ENCODE measurements at regions not wholly inside any gene's neighbourhood (a gene's known extent, or its start where the extent isn't known, plus 50 kb on each side); places are given as distances from the start of the nearest gene placed in this dataset.
"Not testable (repeated sequence)": the region's sequence is repeated elsewhere in the genome, so short reads cannot be mapped to it uniquely, and the experiment has no call there.

DNA sequence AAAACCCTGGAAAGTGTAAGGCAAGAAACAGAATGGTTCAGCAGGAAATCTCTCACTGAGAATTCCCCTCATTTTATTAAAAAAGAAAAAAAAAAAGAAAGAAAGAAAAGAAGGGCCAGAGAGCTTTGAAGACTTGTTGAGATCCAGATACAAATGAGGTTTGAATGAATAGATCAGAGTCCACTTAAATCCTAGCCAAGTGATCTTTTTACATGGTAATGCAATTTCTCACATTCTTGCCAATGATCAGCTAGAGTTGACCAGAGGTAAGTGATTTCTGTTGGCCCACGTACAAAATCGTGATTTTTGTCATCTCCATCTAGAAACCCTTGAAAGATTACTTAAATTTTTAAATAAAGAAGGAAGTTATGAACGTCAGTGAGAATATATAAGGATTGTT is 261.5 kb upstream of the PCSK5 start:
- DNase-seq: no peak

DNA sequence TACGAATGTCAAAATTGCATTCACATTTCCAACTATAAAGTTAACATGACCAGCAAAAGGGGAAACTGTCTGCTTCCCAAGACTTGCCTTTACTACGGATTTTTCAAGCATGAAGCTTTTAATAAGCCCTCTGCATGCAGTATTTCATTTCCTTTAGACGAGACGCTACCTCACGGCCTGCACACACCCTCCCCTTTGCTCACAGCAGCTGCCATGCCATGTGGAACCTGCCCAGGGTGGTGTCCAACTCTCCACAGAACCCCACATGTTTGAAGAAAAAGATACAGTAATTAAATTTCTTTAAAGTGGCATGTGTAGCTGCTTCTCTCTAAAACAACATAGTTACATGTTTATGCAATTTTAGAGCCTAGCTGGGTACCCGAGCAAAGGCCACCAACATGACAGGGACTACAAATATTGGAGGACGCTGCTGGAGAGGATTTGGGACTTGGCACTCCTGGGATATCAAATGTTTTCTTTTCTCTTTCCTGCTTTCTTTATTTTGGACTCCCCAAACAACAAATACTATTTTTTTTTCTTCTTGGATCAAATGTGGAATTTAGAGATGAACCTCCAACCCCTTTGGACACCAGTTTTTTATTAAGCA is 256.9 kb upstream of the PCSK5 start:
- DNase-seq: no peak

- no peak for DNase-seq
These were observed 253.9 kb upstream of the PCSK5 start for GRCh38 chr9:75636427-75637045.

DNA sequence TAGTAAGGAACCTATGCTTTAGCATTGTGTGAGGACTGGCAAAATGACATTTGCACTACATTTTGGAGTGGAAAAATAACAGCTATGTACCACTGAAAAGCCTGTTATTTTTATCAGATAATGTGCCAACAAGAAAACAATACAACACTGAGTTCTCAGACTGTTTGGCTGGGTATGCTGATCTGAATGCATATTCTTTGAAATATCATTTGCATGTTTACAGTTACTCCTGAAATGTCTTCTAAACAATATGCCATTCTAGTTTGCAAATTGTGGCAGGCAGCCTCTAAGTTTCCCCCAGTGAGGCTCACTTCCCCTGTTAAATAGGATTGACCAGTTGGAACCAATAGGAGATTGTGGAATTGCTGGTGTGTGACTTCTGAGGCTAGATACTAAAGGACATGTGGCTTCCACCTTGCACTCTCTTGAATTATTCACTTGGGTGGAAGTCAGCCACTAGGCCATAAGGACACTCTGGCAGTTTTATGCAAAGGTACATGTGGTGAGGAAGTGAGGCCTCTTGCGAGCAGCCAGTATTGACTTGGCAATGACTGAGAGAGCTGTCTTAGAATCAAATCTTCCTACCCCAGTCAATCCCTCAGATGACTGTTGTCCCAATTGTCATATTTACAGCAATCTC is 250.4 kb upstream of the PCSK5 start:
- DNase-seq: no peak

DNA sequence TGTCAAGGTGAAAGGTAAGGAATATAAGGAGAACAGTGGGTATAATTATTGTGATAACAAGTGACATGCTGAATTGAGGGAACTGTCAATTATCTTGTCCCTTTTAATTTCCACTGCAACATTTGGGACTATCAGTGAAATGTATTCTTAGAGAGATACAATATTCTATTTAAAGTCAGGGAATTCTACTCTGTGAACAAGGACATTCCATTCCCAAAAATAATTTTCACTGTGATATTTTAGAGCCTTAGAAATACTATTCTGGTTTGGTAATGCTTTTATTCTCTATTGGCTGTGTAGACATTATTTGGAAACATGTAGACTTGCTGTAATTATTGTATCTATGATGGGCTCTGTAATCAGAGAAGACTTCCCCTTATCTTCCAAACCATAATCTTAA is 248.0 kb upstream of the PCSK5 start:
- no peak for DNase-seq

DNA sequence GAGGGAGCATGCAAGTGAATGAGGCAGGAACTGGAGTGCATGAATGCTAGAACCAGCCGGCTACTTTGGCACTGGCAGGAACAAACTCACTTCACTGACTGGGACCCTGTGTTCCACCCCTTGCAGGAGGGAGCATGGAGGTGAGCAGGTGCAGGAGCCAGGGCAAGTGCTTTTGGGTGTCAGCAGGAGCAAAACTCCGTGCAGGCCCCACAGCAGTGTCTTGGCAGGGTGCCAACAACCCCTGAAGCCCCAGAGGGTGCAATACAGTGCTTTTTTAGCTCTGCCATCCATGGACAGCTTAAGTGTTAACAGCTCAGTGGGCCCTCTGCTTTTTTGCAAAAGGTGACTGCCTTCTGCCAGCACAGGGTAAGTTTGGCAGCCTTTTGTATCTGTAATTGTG is 245.8 kb upstream of the PCSK5 start:
- DNase-seq: no peak

DNA sequence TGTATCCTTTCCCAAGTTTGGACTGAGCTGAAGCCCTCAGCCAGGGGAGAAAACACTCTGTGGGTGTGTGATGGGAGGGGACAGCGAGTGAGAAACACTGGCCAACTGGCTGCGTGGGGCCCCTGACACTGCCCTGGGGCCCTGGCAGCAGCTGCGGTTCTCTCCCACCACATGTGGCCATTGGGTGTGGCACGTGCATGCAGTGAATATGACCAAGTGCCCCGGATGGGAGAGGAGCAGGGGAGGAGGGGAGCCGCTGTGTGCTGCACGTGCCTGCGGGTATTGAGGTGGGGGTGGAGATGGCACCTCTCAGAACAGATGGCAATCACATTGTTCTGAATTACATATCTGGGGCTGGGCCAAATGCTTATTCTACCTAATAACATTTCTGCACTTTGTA is 242.4 kb upstream of the PCSK5 start:
- no peak for DNase-seq

GRCh38 chr9:75649060-75649459 is 241.4 kb upstream of the PCSK5 start:
- no peak for DNase-seq

DNA sequence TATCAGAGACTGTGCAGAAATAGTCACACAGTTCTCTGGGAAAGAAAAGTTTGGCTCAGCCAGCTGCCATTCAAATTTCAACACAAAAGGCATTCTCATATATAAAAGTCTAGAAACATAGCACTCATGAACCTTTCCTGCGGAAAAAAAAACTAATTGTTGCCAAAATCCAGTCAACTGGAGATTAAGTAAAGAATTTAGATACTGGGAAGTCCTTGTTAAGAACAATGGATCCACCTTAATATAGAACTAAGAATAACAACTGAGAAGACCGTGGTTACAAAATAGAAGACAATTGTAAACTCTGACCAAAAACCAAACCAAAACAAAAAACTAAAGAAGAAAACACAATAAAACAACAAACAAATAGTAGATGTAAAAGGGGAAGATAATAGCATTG is 238.8 kb upstream of the PCSK5 start:
- no peak for DNase-seq

- DNase-seq: no peak
These were observed 237.1 kb upstream of the PCSK5 start for GRCh38 chr9:75653335-75653734.

- no peak for DNase-seq
These were observed 236.7 kb upstream of the PCSK5 start for GRCh38 chr9:75653750-75654149.

DNA sequence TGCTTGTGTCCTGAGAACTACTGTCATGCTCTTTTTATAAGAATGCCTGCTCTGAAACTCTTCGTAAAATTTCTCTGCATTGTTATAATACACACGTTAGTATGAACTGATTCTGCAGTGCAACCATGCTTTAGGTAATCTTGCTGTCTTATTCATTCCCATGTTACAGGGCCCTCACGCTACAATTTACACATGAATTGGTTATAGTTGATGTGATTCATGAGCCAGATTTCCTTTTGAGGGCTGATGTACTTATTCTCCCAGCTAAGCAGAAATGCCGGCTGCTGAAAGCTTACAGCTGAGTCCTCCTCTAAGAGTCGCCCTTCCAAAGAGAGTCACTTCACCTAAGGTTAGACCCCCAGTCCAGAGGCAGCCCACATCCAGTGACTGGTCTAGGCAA is 233.5 kb upstream of the PCSK5 start:
- DNase-seq: no peak

- DNase-seq: no peak
These were observed 232.1 kb upstream of the PCSK5 start for GRCh38 chr9:75658301-75658905.

DNA sequence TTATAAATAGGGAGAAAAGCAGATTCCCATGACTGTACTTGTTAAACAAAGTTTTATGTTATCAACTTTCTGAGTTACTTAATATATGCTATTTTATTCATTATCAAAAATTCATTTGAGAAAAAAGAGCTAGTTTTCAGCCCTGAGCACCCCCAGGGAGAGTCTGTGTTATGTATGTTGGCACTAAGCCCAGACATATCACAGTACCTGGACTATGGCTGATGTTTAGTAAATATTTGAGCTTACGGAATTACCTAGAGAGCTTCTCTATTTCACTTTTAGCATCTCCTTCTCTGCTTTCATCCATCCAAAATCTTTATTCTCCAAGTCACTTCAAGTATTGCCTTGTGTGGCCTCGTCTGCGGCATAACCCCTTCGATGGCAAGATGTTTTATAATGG is 225.9 kb upstream of the PCSK5 start:
- no peak for DNase-seq

- no peak for DNase-seq
These were observed 223.5 kb upstream of the PCSK5 start for GRCh38 chr9:75666856-75667554.

- DNase-seq: no peak
These were observed 220.8 kb upstream of the PCSK5 start for GRCh38 chr9:75669721-75670120.

DNA sequence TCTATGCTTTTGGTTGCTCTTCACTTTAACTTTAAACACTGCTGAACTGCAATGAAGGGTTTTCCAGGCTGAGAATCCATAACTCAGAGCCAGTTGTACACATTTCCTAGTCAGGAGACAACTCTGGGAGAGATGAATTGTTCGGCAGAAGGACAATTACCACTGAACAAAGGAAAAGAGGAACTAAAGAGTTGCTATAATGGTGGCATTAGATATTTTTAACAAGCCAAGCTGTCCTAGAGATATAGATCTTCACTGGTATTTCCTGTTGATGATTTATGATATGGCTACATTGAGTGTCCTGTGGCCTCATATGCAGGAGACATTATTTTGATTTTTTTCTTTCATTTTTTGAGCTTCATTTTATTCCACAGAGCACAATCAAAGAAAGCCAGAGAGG is 219.1 kb upstream of the PCSK5 start:
- no peak for DNase-seq

DNA sequence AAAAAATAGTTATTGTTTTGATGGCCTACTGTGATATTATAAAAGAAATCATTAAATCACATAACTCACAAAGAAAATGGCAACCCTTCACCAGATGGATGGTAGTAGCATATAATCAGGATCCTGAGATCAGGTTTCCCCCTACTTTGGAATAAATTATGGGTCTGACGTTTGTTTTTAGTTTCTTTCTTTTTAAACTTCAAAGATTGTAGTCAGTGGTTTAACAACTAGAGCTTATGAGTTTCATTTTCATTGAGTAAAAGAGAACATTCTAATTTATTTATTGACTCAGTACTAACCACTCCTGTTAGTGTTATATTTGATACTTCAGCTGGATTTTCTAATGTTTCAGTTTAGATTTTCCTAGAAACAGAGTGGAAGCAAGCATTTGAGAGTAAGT is 218.0 kb upstream of the PCSK5 start:
- DNase-seq: no peak

GRCh38 chr9:75683591-75683990 is 206.9 kb upstream of the PCSK5 start:
- no peak for DNase-seq

- no peak for DNase-seq
These were observed 205.4 kb upstream of the PCSK5 start for GRCh38 chr9:75685062-75685461.

DNA sequence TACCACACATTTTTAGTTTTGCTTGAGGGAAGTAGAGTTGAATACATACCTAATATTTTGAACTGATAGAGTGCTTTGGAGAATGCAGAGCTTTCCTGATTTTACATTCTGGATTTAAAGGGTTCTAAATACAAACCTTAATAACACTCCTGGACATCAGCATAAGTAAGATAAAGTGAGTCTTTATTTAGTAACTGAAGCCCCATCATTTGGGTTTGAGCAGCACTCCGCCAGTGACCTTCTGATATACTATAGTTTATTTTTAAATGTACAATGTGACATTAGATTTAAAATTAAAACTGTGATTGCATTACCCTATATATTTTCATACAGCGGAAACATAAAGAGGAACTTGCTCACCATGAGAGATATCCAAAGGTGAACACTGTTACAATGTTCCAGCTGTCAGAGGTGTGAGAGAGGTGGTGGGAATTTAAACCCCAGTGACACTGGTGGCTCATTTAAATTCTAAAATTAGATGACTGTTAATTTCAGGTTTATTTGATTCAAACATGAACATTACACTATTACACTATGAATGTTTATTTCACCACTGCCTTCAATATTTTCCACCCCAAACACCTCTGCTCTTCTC is 203.0 kb upstream of the PCSK5 start:
- DNase-seq: no peak

GRCh38 chr9:75690551-75690950 is 199.9 kb upstream of the PCSK5 start:
- not testable (repeated sequence) for DNase-seq

DNA sequence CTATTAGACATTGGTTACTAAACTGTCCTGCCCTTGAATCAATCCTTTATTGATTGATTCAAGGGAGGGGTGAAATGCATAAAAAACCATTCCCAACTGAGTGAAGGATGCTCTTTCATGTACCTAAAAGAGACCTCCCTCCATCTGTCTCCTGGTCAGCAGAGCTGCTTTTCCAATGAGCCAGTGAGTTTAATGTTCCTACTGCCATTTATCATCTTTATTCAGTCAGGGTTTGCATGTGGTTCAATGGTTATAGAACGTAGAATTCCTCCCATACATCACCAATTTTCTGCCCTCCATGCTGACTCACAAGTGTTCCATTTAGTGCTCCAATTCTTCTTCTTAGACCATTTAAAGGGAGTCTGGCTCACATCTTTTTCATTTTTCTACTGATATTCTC is 199.1 kb upstream of the PCSK5 start:
- DNase-seq: no peak
